Activated effector memory CD4-positive, alpha-beta T cell treated with anti-CD3 and anti-CD28 coated beads, Interleukin-2, amount 50 U/mL, for 16 hours (primary cell): ENCODE measurements at regions not wholly inside any gene's neighbourhood (a gene's known extent, or its start where the extent isn't known, plus 50 kb on each side); places are given as distances from the start of the nearest gene placed in this dataset.

ENCODE experiments used
- DNase-seq: peaks from one replicate; pipeline ENCODE4 v3.0.0-alpha.2; 2020

DNA sequence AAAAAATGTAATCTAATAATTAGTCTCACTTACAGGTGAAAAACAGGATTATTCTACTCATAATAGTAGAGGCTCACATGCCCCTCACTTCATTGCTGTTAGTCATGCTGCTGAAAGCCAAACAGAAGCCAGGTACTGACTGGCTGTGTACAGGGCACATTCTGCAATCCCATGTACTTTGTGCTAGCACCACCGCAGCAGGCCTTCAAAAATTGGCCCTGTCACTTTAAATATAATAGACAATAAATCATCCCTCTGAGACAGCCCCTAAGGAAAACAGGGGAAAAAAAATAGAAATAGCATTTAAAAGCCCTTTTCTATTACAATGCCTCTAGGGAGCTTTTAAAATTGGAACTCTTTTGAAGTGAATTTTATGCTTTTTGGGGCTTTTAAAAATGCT, 723.8 kb downstream of the TUSC7 start:
- DNase-seq: no peak

DNA sequence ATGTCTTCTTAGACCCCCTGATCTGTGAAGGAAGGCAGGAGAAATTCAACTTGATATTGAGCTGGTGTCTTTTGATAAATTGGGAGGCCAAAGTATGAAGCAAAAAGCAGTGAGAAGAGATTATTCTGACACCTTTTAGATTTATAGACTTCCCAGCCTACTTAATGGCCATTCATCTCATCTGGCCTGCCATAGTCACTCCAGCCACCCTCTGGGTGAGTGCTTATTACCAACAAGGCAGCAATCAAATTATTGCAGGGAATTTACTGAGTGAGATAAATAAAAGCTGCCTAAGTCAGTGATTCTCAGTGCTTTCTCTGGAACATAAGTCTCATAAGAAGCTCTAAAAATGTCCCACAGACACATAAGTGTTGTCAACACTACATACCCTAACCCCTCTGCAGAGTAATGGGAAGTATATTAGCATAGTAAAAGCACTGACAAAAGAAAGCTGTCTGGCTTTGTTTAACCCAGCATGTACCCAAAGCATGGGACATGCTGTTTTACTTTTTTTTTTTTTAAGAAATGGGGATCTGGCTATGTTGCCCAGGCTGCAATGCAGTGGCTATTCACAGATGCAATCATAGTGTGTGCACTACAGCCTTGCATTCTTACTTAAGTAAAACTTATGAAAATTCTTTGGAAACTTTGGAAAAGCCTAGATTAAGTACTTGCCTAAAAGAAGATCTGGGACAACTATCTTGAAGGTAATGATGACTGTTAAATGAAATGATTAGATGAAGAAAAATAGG, 725.3 kb downstream of the TUSC7 start:
- no peak for DNase-seq

DNA sequence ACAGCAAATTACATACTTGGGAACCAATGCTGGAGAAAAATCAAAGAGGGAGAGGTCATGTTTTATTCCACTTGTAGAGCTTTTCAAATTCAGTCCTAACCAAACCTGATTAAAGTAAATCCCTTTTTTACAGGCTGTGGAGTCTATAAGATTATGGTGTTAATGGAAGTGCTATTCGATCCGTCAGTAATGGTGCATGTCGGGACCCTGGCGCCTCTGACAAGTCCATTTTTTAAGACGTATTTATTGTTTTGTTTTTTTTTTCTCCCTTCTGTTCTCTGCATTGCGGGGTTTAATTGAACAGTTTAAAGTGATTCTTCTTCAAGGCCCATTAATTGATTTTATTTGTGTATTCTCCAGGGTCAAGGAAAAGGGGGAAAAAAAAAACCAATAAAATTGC, 725.9 kb downstream of the TUSC7 start:
- no peak for DNase-seq

DNA sequence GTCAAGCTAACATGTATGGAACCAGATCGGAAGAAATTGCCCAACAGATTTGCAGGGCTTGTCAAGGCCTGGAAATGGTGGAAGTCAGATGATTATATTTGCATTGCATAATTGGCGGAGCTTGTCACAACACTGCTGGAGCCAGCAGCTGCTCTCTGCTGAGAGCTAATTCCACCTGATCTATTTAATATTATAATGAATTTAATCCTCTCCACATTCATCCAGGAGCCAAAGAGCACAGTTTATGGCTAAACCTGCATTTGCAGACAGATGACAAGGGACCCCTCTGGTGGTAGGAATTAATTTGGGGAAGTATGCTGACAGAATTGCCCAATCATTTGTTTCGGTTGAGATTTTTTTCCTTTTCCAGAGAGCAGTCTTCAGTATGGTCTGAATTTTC, 730.2 kb downstream of the TUSC7 start:
- DNase-seq: no peak

DNA sequence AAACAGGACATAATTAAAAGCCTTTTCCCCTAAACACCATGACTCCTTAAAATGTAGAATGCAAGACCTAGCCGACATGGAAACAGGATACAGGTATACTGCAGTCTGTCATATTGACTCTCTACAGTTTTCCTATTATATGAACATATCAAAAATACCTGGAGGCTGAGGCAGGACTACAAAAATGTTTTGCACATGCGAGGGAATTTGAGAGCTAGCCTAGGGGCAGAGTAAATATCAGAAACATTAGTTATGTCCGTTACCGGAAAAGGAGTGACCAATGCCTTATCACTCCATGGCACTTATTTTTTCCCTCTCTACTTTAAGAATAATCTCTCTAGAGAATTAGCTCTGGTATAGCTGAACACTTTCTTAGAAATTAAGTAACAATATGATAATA, 732.3 kb downstream of the TUSC7 start:
- no peak for DNase-seq

DNA sequence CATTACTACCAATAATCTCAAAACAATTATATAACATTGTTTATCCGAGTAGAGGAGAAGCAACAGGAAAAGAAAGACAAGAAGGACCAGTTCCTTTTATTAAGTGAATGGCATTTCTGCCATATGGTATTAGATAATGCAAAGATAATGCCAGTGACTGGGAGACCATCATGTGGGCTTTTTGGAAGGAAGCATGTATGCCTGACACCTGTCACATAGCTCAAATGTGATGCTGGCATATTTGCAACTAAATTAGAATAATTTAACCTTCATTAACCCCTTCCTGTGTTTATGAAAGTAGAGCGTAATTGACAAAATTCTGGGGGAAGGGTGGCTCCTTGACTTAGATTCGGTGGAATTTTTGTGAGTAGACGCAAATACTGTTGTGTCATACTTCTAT, 733.0 kb downstream of the TUSC7 start:
- no peak for DNase-seq

DNA sequence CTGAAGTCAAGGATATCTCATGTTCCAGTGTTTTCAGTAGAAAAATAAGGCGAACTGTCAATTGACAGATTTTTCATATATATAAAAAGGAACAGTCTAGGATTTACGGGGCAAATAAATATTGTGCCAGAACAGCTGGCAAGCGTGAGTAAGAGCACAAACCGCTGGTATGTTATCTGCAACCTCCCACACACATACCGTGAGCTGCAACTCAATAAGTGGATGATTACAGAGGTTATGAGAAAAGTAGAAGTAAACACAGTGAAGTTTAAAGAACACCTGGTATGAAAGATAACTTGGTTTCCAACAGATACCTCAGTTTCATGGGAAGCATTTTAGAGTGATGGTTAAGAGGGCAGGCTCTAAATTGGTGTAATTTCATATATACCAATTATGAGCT, 733.4 kb downstream of the TUSC7 start:
- DNase-seq: no peak

DNA sequence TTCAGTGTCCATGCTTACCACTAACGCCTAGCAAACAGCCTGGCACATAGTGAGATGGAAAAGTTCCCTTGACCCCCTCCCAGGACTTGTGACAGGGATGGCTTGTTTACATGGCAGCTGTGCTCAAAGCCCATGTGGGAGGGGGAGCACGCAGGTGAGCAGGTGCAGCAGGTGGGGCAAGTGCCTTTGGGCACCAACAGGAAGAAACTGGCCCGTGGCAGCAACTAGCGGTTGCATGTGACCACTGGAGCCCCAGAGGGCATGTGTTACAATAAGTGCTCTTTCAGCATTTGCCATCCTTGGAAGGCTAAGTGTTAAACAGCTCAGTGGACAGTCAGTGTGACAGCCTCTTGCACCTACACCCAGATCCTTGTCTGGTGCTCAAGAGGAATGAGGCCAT, 734.6 kb downstream of the TUSC7 start:
- DNase-seq: no peak

DNA sequence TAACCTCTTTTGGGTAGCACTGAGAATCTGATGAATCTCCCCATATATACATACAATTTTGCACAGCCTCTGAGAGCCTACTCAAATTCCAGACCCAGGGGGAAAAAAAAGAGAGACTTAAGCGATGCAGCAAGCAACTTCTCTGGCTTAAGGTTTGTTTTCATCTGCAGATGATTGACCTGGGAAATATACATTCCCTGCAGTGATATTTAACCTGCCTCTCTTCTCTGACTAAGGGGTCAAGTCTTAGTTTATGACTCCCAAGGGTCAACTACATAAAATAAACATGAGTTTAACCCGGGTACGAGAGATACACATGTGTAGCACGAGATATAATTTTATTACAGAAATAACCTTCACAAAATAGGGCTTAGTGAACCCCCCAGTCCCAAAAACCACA, 737.8 kb downstream of the TUSC7 start:
- DNase-seq: no peak

DNA sequence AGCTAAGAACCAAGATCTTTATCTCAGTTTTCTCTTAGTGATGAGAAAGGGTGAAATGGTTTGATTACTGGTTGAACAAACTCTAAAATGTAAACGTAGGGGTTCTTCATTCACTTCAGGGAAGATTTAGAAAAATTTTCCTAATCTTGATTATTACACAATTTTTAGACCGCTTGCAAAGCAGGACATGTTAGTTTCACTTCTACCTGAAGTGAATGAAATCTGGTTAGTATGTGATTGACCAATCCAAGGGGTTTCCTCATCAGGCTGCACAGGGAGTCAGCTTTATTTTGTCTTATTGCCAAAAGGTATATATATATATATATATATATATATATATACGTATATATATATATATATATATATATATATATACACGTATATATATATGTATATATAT, 740.4 kb downstream of the TUSC7 start:
- no peak for DNase-seq

DNA sequence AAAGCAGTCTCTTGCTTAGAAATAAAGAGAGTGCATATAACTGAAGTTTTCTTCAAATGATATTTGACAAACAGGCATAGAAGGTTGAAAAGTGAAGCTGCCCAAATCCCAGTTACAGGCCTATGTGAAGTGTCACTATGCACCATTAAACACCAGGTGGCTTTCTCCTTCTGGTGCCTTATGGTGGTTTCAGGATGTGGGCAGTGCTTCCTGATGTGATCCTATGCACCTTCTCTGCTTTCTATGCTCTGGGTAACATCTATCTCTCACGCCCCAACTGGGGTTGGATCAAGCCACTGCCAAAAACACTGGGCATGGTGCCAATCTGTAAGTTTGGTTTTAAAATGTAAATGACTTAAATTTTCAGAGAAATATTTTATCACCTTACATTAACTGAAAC, 744.7 kb downstream of the TUSC7 start:
- no peak for DNase-seq

DNA sequence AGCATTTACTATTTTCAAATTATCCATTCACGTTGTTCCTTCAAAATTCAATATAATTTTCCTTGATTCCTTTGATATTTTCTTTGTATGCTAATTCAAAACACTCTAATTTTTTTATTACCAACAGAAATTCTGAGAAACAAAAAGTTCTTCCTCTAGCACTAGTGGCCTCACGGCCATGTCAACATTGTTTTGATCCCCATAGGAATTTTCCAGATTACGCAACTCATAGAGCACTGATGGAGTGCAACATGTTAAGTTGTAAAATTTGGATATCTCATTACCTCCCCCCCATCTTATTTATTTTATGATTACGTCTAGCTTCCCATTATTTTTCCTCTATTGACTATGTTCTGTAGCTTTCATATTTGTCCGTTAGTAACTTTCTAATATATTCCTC, 745.3 kb downstream of the TUSC7 start:
- no peak for DNase-seq

DNA sequence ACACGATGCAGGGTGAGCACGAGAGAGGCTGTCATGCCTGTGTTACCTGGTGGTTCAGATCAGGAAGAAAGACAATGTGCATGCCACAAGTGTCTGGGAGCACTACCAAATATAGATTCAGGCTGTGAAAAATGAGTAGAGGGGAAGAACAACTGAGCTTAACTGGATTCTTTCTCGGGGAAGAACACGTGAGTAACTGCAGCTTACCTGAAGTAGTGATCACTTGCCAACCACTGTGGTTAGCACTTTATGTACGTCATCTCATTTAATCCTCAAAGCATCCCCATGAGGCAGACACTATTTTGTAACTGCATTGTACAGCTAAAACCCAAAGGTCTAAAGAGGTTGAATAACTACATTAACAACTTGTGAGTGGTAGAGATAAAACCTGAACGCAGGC, 746.2 kb downstream of the TUSC7 start:
- DNase-seq: no peak

DNA sequence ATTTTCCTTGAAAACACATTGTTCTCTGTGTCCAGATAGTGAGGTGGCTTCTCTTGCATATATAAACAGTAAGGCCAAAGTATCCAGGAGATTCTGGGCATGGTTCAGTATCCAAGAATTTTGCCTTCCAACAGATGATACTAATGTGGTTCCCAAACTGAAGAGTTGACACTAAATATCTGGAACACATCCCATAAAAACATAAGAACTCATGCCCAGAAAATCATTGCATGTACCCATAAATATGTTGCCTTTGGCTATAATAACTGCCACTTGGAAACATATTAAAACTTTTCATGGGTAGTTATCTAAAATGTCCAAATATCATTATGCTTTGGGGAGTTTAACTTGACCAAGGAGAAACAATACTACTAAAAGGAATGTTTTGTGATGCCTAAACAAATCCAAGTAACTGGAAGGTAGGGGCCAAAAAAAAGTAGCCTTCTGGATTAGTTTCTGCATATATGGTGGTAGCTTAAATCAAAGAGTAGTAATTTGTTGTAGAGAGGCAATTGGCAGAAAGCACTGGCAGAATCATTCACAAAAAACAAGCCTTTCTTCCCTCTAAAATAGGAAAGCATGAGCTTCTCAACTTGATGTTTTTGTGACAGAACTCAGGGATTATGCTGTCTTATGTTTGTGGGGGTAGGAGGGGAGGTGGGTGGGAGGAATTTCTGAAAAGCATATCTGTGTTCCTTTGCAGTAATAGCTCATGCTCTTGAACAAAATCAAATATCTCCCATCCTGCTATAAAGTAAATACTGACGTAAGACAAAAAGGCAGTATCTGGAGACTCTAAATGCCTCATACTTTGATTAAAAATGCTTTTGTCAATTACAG, 753.9 kb downstream of the TUSC7 start:
- no peak for DNase-seq

DNA sequence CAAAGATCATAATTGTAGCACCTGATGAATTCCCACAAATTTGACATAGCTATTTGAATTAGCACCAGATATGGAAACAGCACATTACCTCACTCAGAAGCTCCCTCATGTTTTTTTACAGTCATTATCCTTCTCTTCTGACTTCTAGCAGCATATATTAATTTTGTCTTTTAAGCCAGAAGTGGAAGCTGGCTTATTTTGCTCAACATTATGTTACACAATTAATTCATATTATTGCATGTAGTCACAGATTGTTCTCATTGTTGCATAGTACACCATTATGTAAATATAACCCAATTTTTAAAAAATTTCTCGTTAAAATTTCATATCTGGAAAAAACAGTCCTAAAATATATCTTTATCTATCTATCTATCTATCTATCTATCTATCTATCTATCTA, 762.3 kb downstream of the TUSC7 start:
- DNase-seq: no peak

DNA sequence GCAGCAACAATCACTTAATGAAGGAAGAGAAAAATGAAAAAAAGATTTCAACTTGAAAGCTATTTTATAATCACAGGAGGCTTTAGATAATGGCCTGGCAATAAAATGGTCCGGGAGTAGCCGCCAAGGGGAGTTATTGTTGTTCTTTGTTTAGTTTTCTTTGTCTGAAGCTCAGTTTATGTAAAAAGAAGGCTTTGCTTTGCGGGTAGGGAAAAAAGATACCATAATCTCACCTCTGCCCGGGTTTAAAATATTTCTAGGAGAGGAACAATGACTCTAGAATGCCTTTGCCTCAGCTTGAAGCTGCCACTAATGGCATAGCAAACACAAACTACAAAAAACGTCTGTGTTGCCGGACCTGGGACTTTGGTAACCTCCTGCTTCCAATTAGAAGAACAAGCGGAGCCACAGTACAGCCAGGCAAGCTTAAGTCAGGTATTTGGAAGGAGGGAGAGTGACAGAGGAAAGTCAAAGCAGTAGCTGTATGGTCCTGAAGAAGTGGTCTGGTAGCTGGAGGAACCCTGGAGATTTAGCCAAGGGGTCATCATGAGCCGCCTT, 764.5 kb downstream of the TUSC7 start:
- DNase-seq: no peak

DNA sequence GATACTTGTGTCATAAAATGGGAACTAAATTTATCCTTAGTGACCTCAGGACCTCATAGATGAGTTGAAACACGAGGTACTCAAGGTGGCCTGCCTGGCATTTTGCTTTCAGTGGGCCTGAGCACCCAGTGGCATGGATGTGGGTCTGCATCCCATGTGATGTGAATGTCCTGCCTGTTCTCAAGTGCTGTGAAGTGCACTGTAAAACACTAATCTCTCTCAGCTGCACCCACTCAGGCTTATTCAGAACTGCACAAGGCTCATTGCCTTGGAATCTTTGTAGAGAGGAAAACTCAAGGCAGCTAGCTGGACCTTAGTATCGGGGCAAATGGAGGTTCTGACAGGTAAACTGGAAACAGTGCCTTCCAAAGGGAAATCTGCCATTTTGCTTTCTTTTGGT, 767.0 kb downstream of the TUSC7 start:
- no peak for DNase-seq

DNA sequence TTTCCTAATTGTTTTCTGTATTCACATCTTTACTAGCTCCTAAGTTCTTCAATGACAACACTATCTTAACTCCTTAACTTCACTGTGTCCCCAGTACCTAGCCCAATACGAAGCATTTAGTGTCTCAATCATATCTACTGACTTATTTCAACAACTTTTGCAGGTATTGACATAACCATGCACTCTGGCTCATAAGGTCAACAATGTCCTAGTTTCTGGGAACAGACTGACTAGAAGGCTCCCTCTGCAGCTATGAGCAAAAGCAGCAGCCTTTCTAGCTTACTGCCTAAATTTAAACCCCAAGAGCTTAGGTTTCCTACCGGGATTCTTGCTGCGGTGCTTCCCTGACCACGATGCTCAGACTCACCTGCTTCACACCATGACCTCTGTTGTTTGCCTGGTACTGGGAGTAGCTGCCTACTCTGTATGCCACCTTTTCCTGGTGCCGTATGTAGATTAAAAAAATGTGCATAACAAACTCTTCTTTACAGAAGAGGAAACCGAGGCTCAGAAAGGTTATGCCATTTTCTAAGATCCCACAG, 767.7 kb downstream of the TUSC7 start:
- DNase-seq: no peak

DNA sequence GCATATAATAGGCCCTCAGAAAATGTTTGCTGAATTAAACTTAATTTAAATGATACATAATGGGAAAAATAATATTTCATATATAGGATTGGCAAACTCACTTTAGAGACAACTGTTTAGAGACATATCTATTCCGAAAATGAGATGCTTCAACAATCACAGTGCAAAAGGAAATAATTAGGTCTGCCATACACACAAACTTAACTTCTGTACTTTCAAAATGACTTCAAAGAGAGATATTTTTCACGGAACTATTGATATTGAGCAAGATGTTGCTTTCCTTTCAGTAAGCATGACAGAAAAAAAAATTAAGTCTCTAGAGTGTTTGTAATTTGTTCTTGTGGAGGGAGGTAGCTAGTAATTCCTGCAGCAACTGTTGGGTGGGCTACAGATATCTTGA, 769.5 kb downstream of the TUSC7 start:
- no peak for DNase-seq

DNA sequence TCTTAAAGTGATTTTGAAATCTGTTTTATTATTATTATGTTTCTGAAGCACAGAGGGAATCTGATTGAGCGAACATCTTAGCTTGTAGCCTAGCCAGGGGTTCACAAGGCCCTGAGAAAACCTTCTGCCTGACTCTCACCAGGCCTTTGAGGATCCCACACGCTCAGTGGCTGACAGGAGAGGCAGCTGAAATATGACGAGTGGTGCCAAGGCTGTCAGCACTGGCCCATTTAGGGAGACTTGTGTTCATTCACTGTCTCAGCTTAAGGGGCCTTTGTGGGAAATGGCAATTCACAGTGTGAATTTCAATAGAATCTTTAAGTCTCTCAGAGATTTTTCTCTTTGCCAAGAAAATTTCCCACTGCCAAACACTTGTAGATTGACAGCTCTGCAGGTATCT, 770.9 kb downstream of the TUSC7 start:
- DNase-seq: no peak

DNA sequence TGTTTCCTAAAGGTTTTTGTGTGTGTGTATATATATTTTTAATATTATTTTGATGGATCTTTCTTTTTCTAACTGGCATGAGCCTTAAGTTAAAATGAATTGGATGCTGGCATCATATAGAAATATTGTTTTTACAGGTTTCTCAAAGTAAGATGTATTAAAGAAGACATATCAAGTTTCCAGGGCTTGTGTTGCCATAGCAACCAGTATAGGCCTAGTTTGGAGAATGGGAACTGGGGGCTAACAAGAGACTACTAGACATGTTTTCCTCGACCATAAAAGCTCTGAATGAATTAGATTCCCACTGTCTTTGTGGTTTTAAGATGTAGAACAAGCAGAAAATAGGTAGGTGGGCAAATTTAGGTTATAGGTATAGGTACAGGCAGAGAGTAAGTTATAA, 771.4 kb downstream of the TUSC7 start:
- no peak for DNase-seq

DNA sequence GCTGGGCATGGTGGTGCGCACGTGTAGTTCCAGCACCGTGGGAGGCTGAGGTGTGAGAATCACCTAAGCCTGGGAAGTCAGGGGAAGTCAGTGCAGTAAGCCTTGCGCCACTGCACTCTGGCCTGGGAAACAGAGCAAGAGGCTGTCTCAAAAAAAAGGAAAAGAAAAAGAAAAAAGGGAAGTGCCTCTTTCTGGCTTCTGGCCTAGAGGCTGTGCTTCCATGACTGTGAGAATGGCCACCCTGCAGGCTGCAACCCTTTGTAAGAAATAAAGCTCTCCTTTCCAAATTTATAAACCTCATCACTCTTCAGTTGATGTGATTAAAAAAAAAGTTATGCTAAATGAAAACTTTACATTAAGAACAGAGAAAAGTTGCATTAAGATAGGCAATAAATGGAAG, 774.3 kb downstream of the TUSC7 start:
- no peak for DNase-seq

DNA sequence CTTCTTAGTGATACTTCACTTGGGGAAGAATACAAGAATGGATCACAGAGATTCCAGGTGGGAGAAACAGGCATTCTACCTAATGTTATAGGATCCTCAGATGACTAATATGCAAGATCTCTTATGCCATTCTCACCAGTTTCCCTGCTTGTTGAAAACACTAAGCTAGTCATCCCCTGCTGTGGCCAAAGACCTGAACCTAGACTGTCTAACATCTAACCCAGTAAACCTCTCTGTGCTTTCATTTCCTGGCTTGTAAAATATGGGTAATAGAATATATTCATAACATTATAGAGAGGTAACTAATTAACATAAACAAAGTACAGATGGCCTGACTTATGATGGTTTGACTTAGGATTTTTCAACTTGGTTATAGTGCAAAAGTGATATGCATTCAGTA, 776.3 kb downstream of the TUSC7 start:
- DNase-seq: no peak
